MCF 10A (cell line): ENCODE measurements at regions not wholly inside any gene's neighbourhood (a gene's known extent, or its start where the extent isn't known, plus 50 kb on each side); places are given as distances from the start of the nearest gene placed in this dataset.
A peak's percentile ranks its signal among the peaks of the same experiment; 100 is the strongest.

Source experiments
- BruUV-seq: library from RNA; stranded (reverse); fragments of 400-500 nt; replicated peaks from 2 replicates; lab custom pipeline; 2021; lab: Mats Ljungman, UMichigan
- CTCF ChIA-PET: fragments of 300-600 bp; sonication (Branson Sonifier 250); formaldehyde crosslinking; extraction: SDS; loops from one replicate; lab custom pipeline; 2021; ENCODE audit warnings: antibody characterized with exemption, inconsistent platforms; lab: Yijun Ruan, JAX
- POLR2A ChIA-PET: fragments of 300-600, 350-650 bp; sonication (Branson Sonifier 250); formaldehyde crosslinking; extraction: SDS; loops from one replicate; lab custom pipeline; 2020; ENCODE audit warnings: antibody characterized with exemption, inconsistent platforms; lab: Yijun Ruan, JAX
- DNase-seq: peaks from one replicate; pipeline ENCODE4 v3.0.0-alpha.2; 2018; ENCODE audit not compliant: unreplicated experiment
- H3K27ac Mint-ChIP-seq: one replicate; pipeline ENCODE4 v1.8.0; 2022; ENCODE audit warnings: mild to moderate bottlenecking, low read depth, mixed read lengths; ENCODE audit not compliant: unreplicated experiment
- H3K27me3 Mint-ChIP-seq: one replicate; pipeline ENCODE4 v1.8.0; 2022; ENCODE audit warnings: mixed read lengths; ENCODE audit not compliant: insufficient read depth, unreplicated experiment
- H3K36me3 Mint-ChIP-seq: one replicate; pipeline ENCODE4 v1.8.0; 2022; ENCODE audit warnings: mild to moderate bottlenecking, moderate library complexity, mixed read lengths; ENCODE audit not compliant: insufficient read depth, unreplicated experiment
- H3K4me1 Mint-ChIP-seq: one replicate; pipeline ENCODE4 v1.8.0; 2022; ENCODE audit warnings: mixed read lengths; ENCODE audit not compliant: insufficient read depth, unreplicated experiment
- H3K4me3 Mint-ChIP-seq: one replicate; pipeline ENCODE4 v1.8.0; 2022; ENCODE audit warnings: mild to moderate bottlenecking, moderate library complexity, mixed read lengths; ENCODE audit not compliant: unreplicated experiment
- H3K9me3 Mint-ChIP-seq: one replicate; pipeline ENCODE4 v1.8.0; 2022; ENCODE audit warnings: mixed read lengths; ENCODE audit not compliant: unreplicated experiment
- CTCF ChIP-seq: fragments of 200-600 bp; IDR thresholded peaks from one replicate; pipeline ENCODE4 v1.8.0; 2022; ENCODE audit warnings: antibody characterized with exemption, mild to moderate bottlenecking; ENCODE audit not compliant: unreplicated experiment
- intact Hi-C: fragments of 100-400 bp; cut with micrococcal nuclease; formaldehyde crosslinking; loops from 2 replicates; pipeline ENCODE4 v1.14.1; 2022

DNA sequence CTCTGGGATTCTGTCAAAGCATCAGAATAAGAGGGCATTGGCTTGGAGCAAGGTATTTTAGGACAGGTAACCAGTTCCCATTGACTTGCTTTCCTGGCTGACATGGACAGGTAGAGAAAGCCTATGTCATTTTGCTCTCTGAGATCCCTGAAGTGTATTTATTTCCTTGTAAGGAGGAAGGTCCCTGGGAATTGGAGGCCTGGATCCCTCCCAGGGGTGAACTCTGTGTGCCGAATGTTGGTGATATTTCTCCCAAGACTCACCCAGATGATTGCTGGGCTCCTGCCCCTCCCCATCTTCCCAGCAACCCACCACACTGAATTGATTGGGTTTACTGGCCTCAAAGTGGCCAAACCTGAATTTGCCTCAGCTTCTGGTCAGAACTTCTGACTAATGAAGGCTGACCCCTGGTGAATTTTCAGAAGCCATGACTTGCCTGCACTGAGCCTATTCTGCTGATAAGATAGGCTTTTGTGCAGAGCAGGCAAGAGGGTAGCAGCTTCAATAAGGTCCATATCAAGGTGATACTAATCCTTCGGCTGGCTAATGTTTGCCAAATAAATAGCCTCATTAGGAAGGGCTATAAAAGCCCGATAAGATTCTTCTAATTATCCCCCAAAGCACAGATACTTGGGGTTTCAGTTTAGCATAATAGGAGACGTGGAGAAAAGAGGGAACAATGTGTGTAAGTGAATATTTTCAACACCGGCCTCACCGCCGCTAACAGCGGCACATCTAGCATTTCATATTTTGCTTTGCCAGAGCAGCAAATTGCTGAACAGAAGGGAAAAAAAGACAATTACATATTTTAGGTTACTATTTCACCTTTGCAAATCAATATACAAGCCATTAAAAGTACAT is 152.9 kb upstream of the PITX1 start:
- no peak overlapping the region for H3K4me3 Mint-ChIP-seq
- TF ChIP-seq CTCF, result peak; percentile 32
- peaks cover 7% of the 10 kb centered on the region for H3K4me1 Mint-ChIP-seq
- DNase-seq, result peak; percentile 43
- intact Hi-C loops, result loop anchor here (1.0 to 5.0 kb wide), 3 partner anchors 60 to 155 kb away; no protein-coding TSS in a partner anchor
- H3K27ac Mint-ChIP-seq, result no peak overlapping the region
- ChIA-PET CTCF (interaction anchor here (0.6 to 1.6 kb wide), 14 partner anchors 19 to 871 kb away, joined by 3 to 14 read pairs (median 4); partner anchors contain the start of gene PCBD2), POLR2A (interaction anchor here (0.6 to 3.2 kb wide), 4 partner anchors 8 to 273 kb away, joined by 3 to 13 read pairs (median 3); no protein-coding TSS in a partner anchor)
- no peaks in the 10 kb centered on the region for H3K9me3 Mint-ChIP-seq
- no TSS peak for BruUV-seq
- H3K36me3 Mint-ChIP-seq, result no peaks in the 10 kb centered on the region
- H3K27me3 Mint-ChIP-seq, result no peaks in the 10 kb centered on the region

GRCh38 chr5:135185481-135186065 is 151.5 kb upstream of the PITX1 start:
- H3K27ac Mint-ChIP-seq, result no peak overlapping the region
- BruUV-seq, result no TSS peak
- no peak for TF ChIP-seq CTCF
- POLR2A ChIA-PET, result interaction anchor here (3.2 kb wide), 1 partner anchor 153 kb away, joined by 13 read pairs; no protein-coding TSS in a partner anchor
- H3K36me3 Mint-ChIP-seq, result no peaks in the 10 kb centered on the region
- no peaks in the 10 kb centered on the region for H3K4me1 Mint-ChIP-seq
- DNase-seq, result peak; percentile 40
- CTCF ChIA-PET, result interaction anchor here (0.9 to 1.3 kb wide), 5 partner anchors 9 to 281 kb away, joined by 3 to 4 read pairs (median 3); partner anchors contain the start of gene PCBD2
- intact Hi-C loops, result loop anchor here (5.0 kb wide), 1 partner anchor 58 kb away; no protein-coding TSS in a partner anchor
- no peaks in the 10 kb centered on the region for H3K9me3 Mint-ChIP-seq
- no peaks in the 10 kb centered on the region for H3K27me3 Mint-ChIP-seq
- no peak overlapping the region for H3K4me3 Mint-ChIP-seq

GRCh38 chr5:135184646-135185045 is 150.6 kb upstream of the PITX1 start:
- no peaks in the 10 kb centered on the region for H3K27me3 Mint-ChIP-seq
- CTCF ChIA-PET, result interaction anchor here (0.6 to 0.9 kb wide), 3 partner anchors 37 to 267 kb away, joined by 3 to 4 read pairs (median 3); no protein-coding TSS in a partner anchor
- no peak overlapping the region for H3K27ac Mint-ChIP-seq
- H3K4me3 Mint-ChIP-seq, result no peak overlapping the region
- no peak for TF ChIP-seq CTCF
- no peaks in the 10 kb centered on the region for H3K36me3 Mint-ChIP-seq
- POLR2A ChIA-PET, result interaction anchor here (3.2 kb wide), 1 partner anchor 152 kb away, joined by 13 read pairs; no protein-coding TSS in a partner anchor
- intact Hi-C loops, result loop anchor here (5.0 kb wide), 1 partner anchor 57 kb away; no protein-coding TSS in a partner anchor
- H3K9me3 Mint-ChIP-seq, result no peaks in the 10 kb centered on the region
- BruUV-seq, result no TSS peak
- no peaks in the 10 kb centered on the region for H3K4me1 Mint-ChIP-seq
- DNase-seq, result no peak

DNA sequence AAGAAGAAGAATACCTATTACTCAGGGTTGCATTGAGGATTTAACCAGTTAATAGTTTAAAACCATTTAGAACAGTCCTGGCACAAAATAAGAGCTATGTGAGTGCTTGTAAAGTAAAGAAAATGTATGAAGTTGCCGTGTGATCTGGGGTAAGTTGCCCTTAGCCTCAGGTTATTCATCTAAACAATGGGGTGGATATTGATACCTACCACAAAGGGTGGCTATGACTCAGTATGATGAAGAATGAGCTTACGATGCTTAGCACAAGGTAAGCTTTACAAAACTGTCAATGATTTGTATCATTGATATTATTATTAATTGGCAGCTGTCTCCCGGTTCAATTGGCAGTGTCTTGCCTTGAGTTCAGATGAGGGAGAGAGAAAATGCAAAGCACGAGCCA is 149.4 kb upstream of the PITX1 start:
- Mint-ChIP-seq H3K4me1 (no peaks in the 10 kb centered on the region), H3K27ac (no peak overlapping the region), H3K27me3 (no peaks in the 10 kb centered on the region), H3K4me3 (no peak overlapping the region), H3K36me3 (no peaks in the 10 kb centered on the region), H3K9me3 (no peaks in the 10 kb centered on the region)
- intact Hi-C loops, result no loop called here
- no TSS peak for BruUV-seq
- DNase-seq, result no peak
- no peak for TF ChIP-seq CTCF
- CTCF ChIA-PET, result interaction anchor here (0.5 to 1.1 kb wide), 6 partner anchors 8 to 279 kb away, joined by 3 to 8 read pairs (median 4); partner anchors contain the start of gene PCBD2
- POLR2A ChIA-PET, result no interaction called here
